ENCODE measurements at regions not wholly inside any gene's neighbourhood (a gene's known extent, or its start where the extent isn't known, plus 50 kb on each side); places are given as distances from the start of the nearest gene placed in this dataset.

DNA sequence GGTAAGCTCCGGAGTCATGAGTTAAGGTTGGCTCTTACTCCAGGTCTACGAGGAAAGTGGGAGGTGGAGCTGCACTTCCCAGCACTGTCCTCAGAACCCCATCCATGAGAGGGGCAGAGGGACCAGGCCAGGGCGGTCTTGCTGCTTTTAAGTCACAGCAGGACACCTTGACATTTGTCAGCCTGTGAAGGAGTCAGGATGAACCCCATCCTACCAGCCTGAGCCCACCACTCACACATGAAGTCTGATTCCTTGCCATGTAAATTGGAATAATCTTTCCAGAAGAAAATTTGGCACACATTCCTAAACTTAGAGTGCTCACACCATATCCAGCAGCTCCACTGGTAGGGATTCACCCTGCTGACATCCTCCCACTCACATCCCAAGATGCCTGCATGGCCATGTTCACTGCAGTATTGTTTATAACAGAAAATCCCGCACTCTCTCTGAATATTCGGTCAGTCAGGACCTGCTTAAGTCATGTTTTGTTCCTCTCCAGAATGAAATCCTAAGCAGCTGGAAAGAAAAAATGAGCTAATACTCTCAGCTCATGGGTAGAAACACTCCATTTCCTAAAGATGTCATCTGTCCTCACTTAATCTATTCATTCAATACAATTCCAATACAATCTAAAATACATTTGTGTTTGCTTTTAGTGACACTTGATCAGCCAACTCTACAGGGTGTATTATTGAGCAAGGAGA is 79.3 kb upstream of the COL5A1 start:
- no peak for TF ChIP-seq EZH2phosphoT487 (IDR thresholded peaks at IDR 0.05)
- TF ChIP-seq CTCF (IDR thresholded peaks at IDR 0.05): no peak
- TF ChIP-seq EZH2 (IDR thresholded peaks at IDR 0.05): no peak
- H3K9ac ChIP-seq: no peak overlapping the region
- no peak for DNase-seq (ENCODE audit: low spot score)
- no peaks in the 10 kb centered on the region for H3K9me3 ChIP-seq (ENCODE audit: low read depth)
- H3F3A ChIP-seq (ENCODE audit: low read depth): no peaks in the 10 kb centered on the region
- no peak overlapping the region for H3K4me2 ChIP-seq
- H4K20me1 ChIP-seq (ENCODE audit: low read depth): no peaks in the 10 kb centered on the region
- Mint-ChIP-seq H3K4me3 (no peak overlapping the region), H3K27me3 (ENCODE audit: insufficient read depth, low read depth) (peaks cover 11% of the 10 kb centered on the region), H3K36me3 (no peaks in the 10 kb centered on the region), H3K4me1 (no peaks in the 10 kb centered on the region), H3K9me3 (peaks cover 9% of the 10 kb centered on the region), H3K27ac (no peak overlapping the region)
- no peaks in the 10 kb centered on the region for H3K27me3 ChIP-seq
- H3K4me1 ChIP-seq: no peaks in the 10 kb centered on the region
- no peaks in the 10 kb centered on the region for H3K36me3 ChIP-seq
- no peak overlapping the region for H3K4me3 ChIP-seq
- H3K27ac ChIP-seq: no peak overlapping the region
- H2AFZ ChIP-seq (replicated peaks): no peak overlapping the region
- H3K79me2 ChIP-seq (ENCODE audit: low read depth): no peaks in the 10 kb centered on the region

DNA sequence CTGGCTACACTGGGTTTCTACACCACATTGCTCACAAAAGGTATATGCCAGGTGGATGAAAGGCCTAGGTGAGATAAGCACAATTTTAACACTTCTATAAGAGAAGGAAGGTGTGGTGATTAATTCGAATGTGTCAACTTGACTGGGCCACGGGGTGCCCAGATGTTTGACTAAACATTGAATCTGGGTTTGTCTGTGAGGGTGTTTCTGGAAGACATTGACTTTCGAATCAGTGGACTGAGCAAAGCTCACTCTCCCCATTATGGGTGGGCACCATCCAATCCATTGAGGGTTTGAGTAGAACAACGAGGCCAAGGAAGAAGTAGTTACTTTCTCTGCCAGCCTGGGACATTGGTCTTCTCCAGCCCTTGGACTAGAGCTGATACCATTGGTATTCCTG is 78.2 kb upstream of the COL5A1 start:
- no peak overlapping the region for H3K27ac Mint-ChIP-seq

DNA sequence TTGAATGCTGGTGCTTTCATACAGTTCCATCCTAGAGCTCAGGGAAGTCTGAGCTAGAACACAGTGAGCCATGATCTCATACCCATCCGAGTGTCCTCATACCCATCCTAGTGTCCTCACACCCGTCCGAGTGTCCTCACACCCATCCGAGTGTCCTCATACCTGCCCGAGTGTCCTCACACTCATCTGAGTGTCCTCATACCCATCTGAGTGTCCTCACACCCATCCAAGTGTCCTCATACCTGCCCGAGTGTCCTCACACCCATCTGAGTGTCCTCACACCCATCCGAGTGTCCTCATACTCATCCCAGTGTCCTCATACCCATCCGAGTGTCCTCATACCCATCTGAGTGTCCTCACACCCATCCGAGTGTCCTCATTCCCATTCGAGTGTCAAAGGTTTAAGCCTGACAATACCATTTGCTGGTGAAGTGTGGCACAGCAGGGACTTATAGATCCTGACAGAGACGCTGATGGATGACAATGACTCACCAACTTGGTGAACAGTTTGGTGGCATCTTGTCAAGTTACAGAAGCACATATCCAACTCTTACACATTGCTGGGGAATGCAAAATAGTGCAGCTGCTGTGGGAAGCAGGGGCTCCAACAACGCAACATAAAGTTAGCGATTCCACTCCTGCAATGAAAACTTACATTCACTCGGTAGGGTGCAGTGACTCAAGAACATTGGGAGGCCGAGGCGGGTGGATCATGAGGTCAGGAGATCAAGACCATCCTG is 77.0 kb upstream of the COL5A1 start:
- Mint-ChIP-seq H3K27ac (peak overlapping the region; percentile 8), H3K36me3 (no peaks in the 10 kb centered on the region), H3K9me3 (peaks cover 9% of the 10 kb centered on the region), H3K4me1 (no peaks in the 10 kb centered on the region), H3K4me3 (no peak overlapping the region), H3K27me3 (ENCODE audit: insufficient read depth, low read depth) (peaks cover 7% of the 10 kb centered on the region)
- Histone ChIP-seq H3K4me3 (no peak overlapping the region), H3K27me3 (no peaks in the 10 kb centered on the region), H3K4me1 (no peaks in the 10 kb centered on the region), H4K20me1 (ENCODE audit: low read depth) (no peaks in the 10 kb centered on the region), H3K4me2 (no peak overlapping the region), H3K9me3 (ENCODE audit: low read depth) (no peaks in the 10 kb centered on the region), H3K79me2 (ENCODE audit: low read depth) (no peaks in the 10 kb centered on the region), H3K27ac (no peak overlapping the region), H3F3A (ENCODE audit: low read depth) (no peaks in the 10 kb centered on the region), H3K36me3 (no peaks in the 10 kb centered on the region), H3K9ac (no peak overlapping the region), H2AFZ (replicated peaks) (no peak overlapping the region)
- no peak for DNase-seq (ENCODE audit: low spot score)
- no peak for TF ChIP-seq EZH2phosphoT487 (IDR thresholded peaks at IDR 0.05)
- TF ChIP-seq CTCF (IDR thresholded peaks at IDR 0.05): no peak
- TF ChIP-seq EZH2 (IDR thresholded peaks at IDR 0.05): no peak

More for the DNA sequence above, 78.2 kb upstream of the COL5A1 start:
- Histone ChIP-seq H2AFZ (replicated peaks) (no peak overlapping the region), H4K20me1 (ENCODE audit: low read depth) (no peaks in the 10 kb centered on the region), H3K27ac (no peak overlapping the region), H3F3A (ENCODE audit: low read depth) (no peaks in the 10 kb centered on the region), H3K9ac (no peak overlapping the region), H3K9me3 (ENCODE audit: low read depth) (no peaks in the 10 kb centered on the region), H3K36me3 (no peaks in the 10 kb centered on the region), H3K4me3 (no peak overlapping the region), H3K4me2 (no peak overlapping the region), H3K79me2 (ENCODE audit: low read depth) (no peaks in the 10 kb centered on the region), H3K27me3 (no peaks in the 10 kb centered on the region), H3K4me1 (no peaks in the 10 kb centered on the region)
- peaks cover 10% of the 10 kb centered on the region for H3K27me3 Mint-ChIP-seq (ENCODE audit: insufficient read depth, low read depth)
- TF ChIP-seq EZH2 (IDR thresholded peaks at IDR 0.05) (no peak), EZH2phosphoT487 (IDR thresholded peaks at IDR 0.05) (no peak), CTCF (IDR thresholded peaks at IDR 0.05) (no peak)
- H3K36me3 Mint-ChIP-seq: no peaks in the 10 kb centered on the region
- DNase-seq (ENCODE audit: low spot score): no peak
- no peaks in the 10 kb centered on the region for H3K4me1 Mint-ChIP-seq
- peaks cover 9% of the 10 kb centered on the region for H3K9me3 Mint-ChIP-seq
- H3K4me3 Mint-ChIP-seq: no peak overlapping the region
